Stimulated activated naive B cell treated with anti-CD40 and anti-IgM and Interleukin-4, amounts not matched to agents 10 μg/mL and 1 μg/mL and 100 μg/mL, for 72 hours (primary cell): ENCODE measurements at regions not wholly inside any gene's neighbourhood (a gene's known extent, or its start where the extent isn't known, plus 50 kb on each side); places are given as distances from the start of the nearest gene placed in this dataset.

Experiments
- ATAC-seq, 2 donors: fragments of 150-1000 bp; cut with Tn5 transposase; replicated peaks; 2 replicates each; pipeline ENCODE4 v1.10.0; 2021; ENCODE audit warnings: moderate library complexity in 1 of 2
- DNase-seq: peaks from one replicate; pipeline ENCODE4 v3.0.0; 2021
- H3K27ac Mint-ChIP-seq: one replicate; pipeline ENCODE4 v1.8.0; 2022; ENCODE audit warnings: mild to moderate bottlenecking, mixed read lengths
- H3K27me3 Mint-ChIP-seq, 2 donors: one replicate each; pipeline ENCODE4 v1.8.0; 2022; ENCODE audit warnings: mixed read lengths in 2 of 2
- H3K36me3 Mint-ChIP-seq, 2 donors: one replicate each; pipeline ENCODE4 v1.8.0; 2022; ENCODE audit warnings: mixed read lengths in 2 of 2, mild to moderate bottlenecking in 1 of 2
- H3K4me1 Mint-ChIP-seq, 2 donors: one replicate each; pipeline ENCODE4 v1.8.0; 2022; ENCODE audit warnings: mixed read lengths in 2 of 2, mild to moderate bottlenecking in 1 of 2
- H3K4me3 Mint-ChIP-seq, 2 donors: one replicate each; pipeline ENCODE4 v1.8.0; 2022; ENCODE audit warnings: mild to moderate bottlenecking in 2 of 2, mixed read lengths in 2 of 2, moderate library complexity in 1 of 2
- H3K9me3 Mint-ChIP-seq, 2 donors: one replicate each; pipeline ENCODE4 v1.8.0; 2022; ENCODE audit warnings: mixed read lengths in 2 of 2, mild to moderate bottlenecking in 1 of 2

DNA sequence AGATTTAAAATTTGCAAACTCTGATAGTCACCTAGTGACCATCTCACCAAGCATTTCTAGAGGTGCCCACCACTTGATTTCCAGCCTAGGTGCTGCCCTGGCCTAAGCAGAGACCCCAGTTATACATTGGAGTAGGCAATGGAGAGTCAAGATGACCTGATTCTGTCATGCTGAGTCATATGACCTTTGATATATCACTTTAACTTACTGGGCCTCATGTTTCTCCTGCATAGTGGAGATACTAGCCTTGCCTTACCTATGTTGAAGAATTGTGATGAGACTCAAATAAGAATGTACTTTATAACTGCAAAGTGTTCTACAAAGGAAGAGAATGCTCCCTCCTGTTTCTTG, 75.5 kb upstream of the XCR1 start:
- peaks cover 0 to 4% of the 10 kb centered on the region in 2 donors for H3K9me3 Mint-ChIP-seq
- H3K27me3 Mint-ChIP-seq: no peaks in the 10 kb centered on the region
- DNase-seq (no peak), ATAC-seq (no peak)
- no peak overlapping the region for H3K27ac Mint-ChIP-seq
- H3K4me1 Mint-ChIP-seq: peaks cover 27 to 42% of the 10 kb centered on the region in 2 donors
- H3K4me3 Mint-ChIP-seq: no peak overlapping the region
- H3K36me3 Mint-ChIP-seq: peaks cover 0 to 2% of the 10 kb centered on the region in 2 donors

DNA sequence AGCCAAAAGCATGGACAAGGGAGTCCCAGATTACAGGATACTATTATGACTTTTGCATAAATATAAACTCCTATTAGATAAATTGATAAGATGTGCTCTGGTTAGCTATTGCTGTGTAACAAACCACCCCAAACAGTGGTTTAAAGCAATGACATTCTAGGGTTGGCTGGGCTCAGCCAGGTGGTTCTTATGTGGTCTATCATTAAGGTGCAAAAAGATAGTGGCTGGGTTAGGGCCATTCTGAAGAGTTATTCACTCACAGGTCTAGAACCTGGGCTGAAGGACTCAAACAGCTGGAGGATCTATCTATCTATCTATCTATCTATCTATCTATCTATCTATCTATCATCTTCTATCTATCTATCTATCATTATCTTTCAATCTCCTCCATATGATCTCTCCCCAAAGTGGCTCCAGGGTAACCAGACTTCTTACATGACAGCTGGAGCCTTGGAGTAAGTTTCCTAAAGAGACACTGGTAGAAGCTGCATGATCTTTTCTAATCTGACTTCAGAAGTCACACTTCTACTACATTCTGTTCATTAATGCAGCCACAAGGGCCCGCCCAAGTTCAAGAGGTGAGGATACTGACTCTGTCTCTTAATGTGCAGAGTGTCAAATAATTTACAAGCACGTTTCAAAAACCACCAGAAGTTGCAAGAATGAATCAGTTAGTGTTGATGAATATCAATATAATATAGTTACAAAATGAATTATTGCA, 74.9 kb upstream of the XCR1 start:
- H3K9me3 Mint-ChIP-seq: peaks cover 0 to 4% of the 10 kb centered on the region in 2 donors
- no peak overlapping the region for H3K27ac Mint-ChIP-seq
- peaks cover 27 to 48% of the 10 kb centered on the region in 2 donors for H3K4me1 Mint-ChIP-seq
- no peak overlapping the region for H3K4me3 Mint-ChIP-seq
- no peaks in the 10 kb centered on the region for H3K27me3 Mint-ChIP-seq
- DNase-seq: no peak
- peaks cover 0 to 2% of the 10 kb centered on the region in 2 donors for H3K36me3 Mint-ChIP-seq
- ATAC-seq: no peak

DNA sequence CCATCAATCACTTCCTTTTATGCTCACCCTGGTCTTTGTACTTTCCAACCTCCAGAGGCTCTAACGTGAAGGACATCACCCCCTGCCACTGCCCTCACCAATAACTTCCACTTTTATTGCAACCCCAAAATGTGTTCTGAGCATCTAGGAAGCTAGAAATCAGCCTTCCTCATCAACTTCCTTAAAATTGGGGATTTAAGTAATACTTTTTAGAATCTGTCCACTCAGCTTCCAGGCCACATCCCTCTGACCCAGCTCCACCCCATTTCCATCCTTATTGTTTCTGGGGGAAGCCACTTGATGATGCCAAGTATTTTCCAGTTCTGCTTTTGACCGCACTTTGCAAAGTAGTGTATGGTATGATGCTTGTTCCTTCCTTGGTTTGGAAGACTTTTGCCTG, 73.5 kb upstream of the XCR1 start:
- Mint-ChIP-seq H3K27me3 (no peaks in the 10 kb centered on the region), H3K9me3 (peaks cover 0 to 4% of the 10 kb centered on the region in 2 donors), H3K4me1 (peaks cover 38 to 62% of the 10 kb centered on the region in 2 donors), H3K4me3 (no peak overlapping the region), H3K36me3 (peaks cover 0 to 2% of the 10 kb centered on the region in 2 donors), H3K27ac (no peak overlapping the region)
- ATAC-seq (no peak), DNase-seq (no peak)

DNA sequence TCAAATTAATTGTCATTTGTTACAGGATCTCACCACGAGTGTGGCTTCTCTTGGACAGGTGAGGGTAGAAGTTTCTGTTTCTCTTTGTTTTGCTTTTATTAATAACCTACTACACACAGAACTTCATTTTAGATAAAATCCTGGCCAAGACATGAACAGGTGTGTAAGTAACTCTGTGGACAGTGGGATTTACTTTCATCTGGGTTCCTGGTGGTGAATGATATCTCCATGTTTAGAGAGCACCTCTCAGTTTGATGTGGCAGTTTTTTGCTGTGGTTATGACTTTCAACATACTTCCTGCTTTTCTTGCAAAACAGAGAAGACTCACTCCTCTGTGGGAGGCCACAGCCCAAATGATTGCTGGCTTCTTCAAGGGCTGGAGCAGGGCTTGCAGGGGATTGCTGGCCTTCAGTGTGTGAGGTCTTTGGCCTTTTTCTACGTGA, 71.1 kb upstream of the XCR1 start:
- Mint-ChIP-seq H3K9me3 (peaks cover 7 to 8% of the 10 kb centered on the region in 2 donors), H3K4me1 (peaks cover 48 to 69% of the 10 kb centered on the region in 2 donors), H3K36me3 (peaks cover 0 to 14% of the 10 kb centered on the region in 2 donors), H3K4me3 (peak overlapping the region; percentile 39 to 59), H3K27ac (peak overlapping the region; percentile 91), H3K27me3 (no peaks in the 10 kb centered on the region)
- DNase-seq (no peak), ATAC-seq (peak; percentile 70 to 72)

DNA sequence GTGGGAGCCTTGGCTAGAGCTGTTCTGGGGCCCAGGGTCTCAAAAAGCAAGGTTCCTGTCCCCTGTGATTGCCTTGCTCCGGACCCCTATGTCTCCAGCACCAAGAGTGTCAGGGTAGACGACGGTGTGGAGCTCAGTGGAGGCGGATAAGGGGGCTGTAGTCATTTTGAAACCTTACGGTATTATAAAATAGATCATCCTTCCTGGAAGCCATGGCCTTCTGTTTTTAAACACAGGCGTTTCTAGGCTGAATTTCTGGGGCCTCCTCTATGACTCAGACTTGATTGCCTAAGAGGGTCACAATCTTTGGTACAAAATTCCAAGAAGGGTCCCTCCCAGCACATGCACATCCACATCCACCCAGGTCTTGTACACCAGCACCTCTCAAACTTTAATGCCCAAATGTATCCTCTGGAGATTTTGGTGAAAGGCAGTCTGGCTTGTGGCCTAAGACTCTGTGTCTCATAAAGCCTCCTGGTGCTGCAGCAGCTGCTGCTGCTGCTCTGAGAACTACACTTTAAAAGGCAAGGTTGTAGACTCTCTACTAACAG, 70.5 kb upstream of the XCR1 start:
- peak overlapping the region; percentile 91 for H3K27ac Mint-ChIP-seq
- peaks cover 54 to 75% of the 10 kb centered on the region in 2 donors for H3K4me1 Mint-ChIP-seq
- peak; percentile 29 to 31 for ATAC-seq
- H3K9me3 Mint-ChIP-seq: peaks cover 7 to 9% of the 10 kb centered on the region in 2 donors
- peaks cover 0 to 15% of the 10 kb centered on the region in 2 donors for H3K36me3 Mint-ChIP-seq
- DNase-seq: no peak
- peak overlapping the region; percentile 44 to 59 for H3K4me3 Mint-ChIP-seq
- H3K27me3 Mint-ChIP-seq: no peaks in the 10 kb centered on the region

DNA sequence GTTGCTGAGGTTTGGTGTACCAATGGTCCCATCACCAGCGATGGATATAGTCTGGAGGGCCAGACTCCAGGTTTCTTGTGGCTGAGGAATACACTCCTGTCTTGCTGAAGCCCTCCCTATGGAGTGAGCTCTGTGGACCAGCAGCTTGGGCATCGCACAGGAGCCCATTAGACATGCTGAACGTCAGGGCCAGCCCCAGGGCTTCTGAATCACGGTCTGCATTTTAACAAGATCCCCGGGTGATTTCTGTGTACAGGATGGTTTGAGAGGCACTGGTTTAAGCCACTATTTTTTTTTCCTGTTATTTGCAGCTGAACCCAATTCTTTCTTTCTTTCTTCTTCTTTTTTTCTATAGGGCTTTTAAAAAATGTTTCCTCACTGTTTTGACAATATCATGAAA, 69.5 kb upstream of the XCR1 start:
- H3K4me1 Mint-ChIP-seq: peaks cover 62 to 85% of the 10 kb centered on the region in 2 donors
- no peaks in the 10 kb centered on the region for H3K27me3 Mint-ChIP-seq
- ATAC-seq: no peak
- no peak for DNase-seq
- H3K36me3 Mint-ChIP-seq: peaks cover 0 to 15% of the 10 kb centered on the region in 2 donors
- H3K9me3 Mint-ChIP-seq: peaks cover 5 to 9% of the 10 kb centered on the region in 2 donors
- peak overlapping the region; percentile 91 for H3K27ac Mint-ChIP-seq
- H3K4me3 Mint-ChIP-seq: peak overlapping the region in 1 of 2 donors; percentile 50

DNA sequence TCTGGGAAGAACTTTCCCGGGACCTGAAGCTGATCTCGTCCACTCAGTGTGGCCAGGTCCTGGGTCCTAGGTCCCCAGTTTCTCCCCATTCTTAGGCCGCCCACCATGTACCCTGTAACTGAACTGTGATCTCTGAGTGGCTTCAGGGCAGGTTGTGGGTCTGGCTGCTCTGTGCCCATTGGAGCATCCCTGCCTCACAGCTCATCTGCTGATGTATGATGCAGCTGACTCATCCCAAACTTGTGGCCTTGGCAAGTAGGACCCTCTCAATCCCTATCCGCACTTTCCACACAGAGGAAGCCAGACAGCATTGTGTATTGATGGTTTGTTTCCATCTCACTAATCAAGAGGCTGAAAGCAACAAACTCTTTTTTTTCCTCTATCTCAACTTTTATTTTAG, 69.1 kb upstream of the XCR1 start:
- ATAC-seq (no peak), DNase-seq (no peak)
- peaks cover 0 to 13% of the 10 kb centered on the region in 2 donors for H3K36me3 Mint-ChIP-seq
- peaks cover 66 to 87% of the 10 kb centered on the region in 2 donors for H3K4me1 Mint-ChIP-seq
- no peak overlapping the region for H3K27ac Mint-ChIP-seq
- no peaks in the 10 kb centered on the region for H3K27me3 Mint-ChIP-seq
- H3K9me3 Mint-ChIP-seq: peaks cover 3 to 9% of the 10 kb centered on the region in 2 donors
- H3K4me3 Mint-ChIP-seq: no peak overlapping the region

DNA sequence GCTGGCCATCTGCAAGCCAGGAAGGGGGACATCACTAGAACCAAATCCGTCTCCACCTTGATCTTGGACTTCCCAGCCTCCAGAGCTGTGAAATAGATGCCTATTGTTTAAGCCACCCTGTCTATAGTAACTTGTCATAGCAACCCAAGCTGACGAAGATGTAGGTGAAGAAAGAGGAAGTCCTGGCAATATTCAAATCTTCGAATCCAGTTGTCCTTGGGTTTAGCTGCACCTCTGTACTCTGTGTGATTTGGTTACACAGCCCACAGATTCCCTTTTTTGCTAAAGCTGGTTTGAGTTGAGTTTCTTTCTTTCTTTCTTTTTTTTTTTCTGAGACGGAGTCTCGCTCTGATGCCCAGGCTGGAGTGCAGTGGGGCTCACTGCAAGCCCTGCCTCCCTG, 68.0 kb upstream of the XCR1 start:
- Mint-ChIP-seq H3K27ac (peak overlapping the region; percentile 71), H3K4me1 (peaks cover 68 to 92% of the 10 kb centered on the region in 2 donors), H3K4me3 (peak overlapping the region in 1 of 2 donors; percentile 18), H3K36me3 (peaks cover 0 to 13% of the 10 kb centered on the region in 2 donors), H3K9me3 (peaks cover 3 to 9% of the 10 kb centered on the region in 2 donors), H3K27me3 (no peaks in the 10 kb centered on the region)
- ATAC-seq: peak; percentile 85
- DNase-seq: peak; percentile 65

DNA sequence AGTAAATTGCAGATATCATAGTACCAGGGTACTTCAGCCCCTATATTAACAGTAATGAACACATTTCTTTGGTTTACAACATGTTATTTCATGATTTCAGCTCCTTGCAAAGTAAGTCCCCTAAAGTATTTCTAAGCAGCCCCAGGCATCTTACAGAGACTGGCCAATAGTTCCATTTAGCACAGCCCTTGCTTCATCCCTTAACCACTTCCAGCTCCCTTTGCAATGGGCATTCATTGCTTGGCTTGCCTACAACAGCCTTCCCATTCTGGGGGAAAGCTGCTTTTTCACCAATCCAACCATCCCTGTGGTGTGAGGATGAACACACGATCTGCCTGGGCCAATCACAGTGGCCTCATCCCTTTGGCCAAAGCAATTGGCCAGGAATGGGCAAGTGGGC, 67.2 kb upstream of the XCR1 start:
- Mint-ChIP-seq H3K9me3 (peaks cover 3 to 9% of the 10 kb centered on the region in 2 donors), H3K4me3 (no peak overlapping the region), H3K27me3 (no peaks in the 10 kb centered on the region), H3K4me1 (peaks cover 72 to 98% of the 10 kb centered on the region in 2 donors), H3K27ac (peak overlapping the region; percentile 71), H3K36me3 (peaks cover 0 to 13% of the 10 kb centered on the region in 2 donors)
- ATAC-seq (no peak), DNase-seq (no peak)

DNA sequence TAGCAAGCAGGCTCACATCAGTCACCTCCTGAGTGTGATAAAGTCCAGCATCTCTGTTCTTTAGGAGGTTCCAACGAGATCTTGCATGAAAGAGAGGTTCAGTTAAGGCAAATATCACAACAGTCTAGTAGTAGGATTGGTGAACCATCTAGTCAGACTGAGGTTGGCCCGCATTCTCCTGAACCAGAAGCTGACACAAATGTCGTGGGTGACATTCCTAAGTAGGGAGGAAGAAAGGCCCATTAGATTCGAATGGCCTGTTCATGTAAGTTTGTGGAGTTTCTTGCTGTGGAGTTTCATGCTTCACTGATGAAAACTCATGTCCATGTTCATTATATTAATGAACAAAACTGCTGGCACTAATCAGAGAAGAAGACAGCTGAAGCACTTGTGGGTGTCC, 66.7 kb upstream of the XCR1 start:
- H3K27ac Mint-ChIP-seq: no peak overlapping the region
- peaks cover 74 to 99% of the 10 kb centered on the region in 2 donors for H3K4me1 Mint-ChIP-seq
- peaks cover 3 to 9% of the 10 kb centered on the region in 2 donors for H3K9me3 Mint-ChIP-seq
- ATAC-seq (no peak), DNase-seq (no peak)
- no peak overlapping the region for H3K4me3 Mint-ChIP-seq
- H3K36me3 Mint-ChIP-seq: peaks cover 0 to 13% of the 10 kb centered on the region in 2 donors
- no peaks in the 10 kb centered on the region for H3K27me3 Mint-ChIP-seq

DNA sequence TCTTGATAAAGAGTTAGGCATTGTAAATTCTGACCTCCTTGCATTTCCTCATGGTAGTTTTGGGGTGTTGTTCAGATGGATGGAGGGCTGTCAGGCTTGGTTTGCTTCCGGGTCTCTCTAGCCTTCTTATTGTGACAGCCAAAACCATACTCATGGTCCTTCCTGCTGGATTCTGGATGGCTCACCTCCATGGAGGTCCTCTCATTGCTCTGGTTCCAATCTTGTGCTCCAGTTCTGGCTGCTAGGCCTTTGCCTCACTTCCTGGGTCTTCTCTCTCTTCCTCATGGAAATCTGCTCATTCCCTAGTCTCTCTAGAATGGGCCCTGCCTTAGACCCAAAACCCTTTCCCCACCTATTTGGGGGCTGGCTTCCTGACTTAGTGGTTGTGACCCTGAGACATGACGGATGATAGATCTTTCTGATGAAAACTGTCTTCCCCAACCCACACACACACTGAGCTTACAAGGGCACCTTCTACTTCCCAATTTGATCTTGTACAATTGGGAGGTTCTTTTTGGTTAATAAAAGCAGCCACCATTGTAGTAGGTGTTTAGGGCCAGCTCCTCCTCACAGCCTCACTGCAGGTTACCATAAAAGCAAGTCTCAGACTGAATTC, 66.2 kb upstream of the XCR1 start:
- peaks cover 0 to 13% of the 10 kb centered on the region in 2 donors for H3K36me3 Mint-ChIP-seq
- H3K4me3 Mint-ChIP-seq: peak overlapping the region in 1 of 2 donors; percentile 26
- DNase-seq: no peak
- peaks cover 3 to 9% of the 10 kb centered on the region in 2 donors for H3K9me3 Mint-ChIP-seq
- peak overlapping the region; percentile 59 for H3K27ac Mint-ChIP-seq
- no peaks in the 10 kb centered on the region for H3K27me3 Mint-ChIP-seq
- ATAC-seq: no peak
- peaks cover 71 to 96% of the 10 kb centered on the region in 2 donors for H3K4me1 Mint-ChIP-seq

DNA sequence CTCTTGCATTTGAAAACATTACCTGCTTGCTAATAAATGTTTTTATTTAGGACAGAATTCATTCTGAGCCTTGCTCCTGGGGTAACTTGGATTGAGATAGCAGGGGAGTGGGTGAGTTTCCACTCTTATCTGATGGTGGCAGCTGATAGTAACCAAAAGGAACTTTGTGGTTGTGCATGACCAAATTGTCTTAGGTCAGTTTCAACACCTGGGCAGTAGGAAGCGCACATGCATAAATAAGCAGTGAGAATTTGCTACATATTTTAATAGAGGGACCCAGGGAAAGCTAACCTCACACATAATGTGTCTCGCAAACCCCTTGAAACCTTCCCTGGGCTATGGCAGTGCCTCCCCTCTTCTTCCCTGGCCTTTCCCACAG, 65.4 kb upstream of the XCR1 start:
- Mint-ChIP-seq H3K9me3 (peaks cover 3 to 9% of the 10 kb centered on the region in 2 donors), H3K4me3 (no peak overlapping the region), H3K4me1 (peaks cover 66 to 89% of the 10 kb centered on the region in 2 donors), H3K27me3 (no peaks in the 10 kb centered on the region), H3K36me3 (peaks cover 0 to 13% of the 10 kb centered on the region in 2 donors), H3K27ac (no peak overlapping the region)
- peak; percentile 12 to 28 for ATAC-seq
- DNase-seq: no peak

DNA sequence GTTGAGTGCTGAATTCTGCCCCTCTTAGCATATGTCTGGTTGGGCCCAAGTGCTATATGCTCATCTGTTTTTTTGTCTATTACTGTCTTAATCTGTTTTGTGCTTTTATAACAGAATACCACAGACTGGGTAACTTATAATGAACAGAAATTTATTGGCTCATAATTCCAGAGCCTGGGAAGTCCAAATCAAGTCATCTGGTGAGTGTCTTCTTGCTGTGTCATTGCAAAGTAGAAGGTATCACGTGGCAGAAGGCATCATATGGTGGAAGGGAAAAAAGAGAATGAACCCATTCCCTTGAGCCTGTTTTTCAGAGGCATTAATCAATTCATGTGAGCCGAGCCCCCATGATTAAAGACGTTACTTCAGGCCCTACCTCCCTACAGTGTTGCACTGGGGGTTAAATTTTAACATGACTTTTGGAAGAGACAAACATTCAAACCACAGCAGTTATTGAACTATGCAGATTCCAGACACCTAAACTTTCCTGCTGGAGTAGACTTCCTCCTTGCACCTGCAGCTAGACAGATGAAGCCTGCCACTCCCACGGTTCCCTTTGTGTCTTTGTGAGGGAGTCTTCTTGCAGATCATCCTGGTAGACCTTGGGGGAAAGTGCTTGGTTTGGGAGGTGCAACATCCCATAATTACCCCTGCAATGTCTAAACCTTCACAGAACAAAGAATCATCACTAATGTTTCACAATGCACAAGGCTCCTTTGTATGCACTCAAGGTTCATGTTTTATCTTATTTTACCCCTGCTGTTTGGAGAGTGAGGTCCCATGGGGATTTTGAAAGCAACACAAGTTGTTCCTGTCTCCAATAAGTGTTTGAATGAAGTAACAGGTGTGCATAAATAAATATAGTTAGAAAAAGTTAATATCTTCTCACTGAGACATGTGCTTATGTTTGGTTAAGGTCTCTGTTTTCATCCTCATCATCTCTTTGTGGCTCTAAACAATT, 64.7 kb upstream of the XCR1 start:
- peaks cover 64 to 82% of the 10 kb centered on the region in 2 donors for H3K4me1 Mint-ChIP-seq
- no peak overlapping the region for H3K4me3 Mint-ChIP-seq
- peaks cover 0 to 13% of the 10 kb centered on the region in 2 donors for H3K36me3 Mint-ChIP-seq
- peak overlapping the region; percentile 7 for H3K27ac Mint-ChIP-seq
- H3K9me3 Mint-ChIP-seq: peaks cover 3 to 9% of the 10 kb centered on the region in 2 donors
- ATAC-seq (no peak), DNase-seq (no peak)
- H3K27me3 Mint-ChIP-seq: no peaks in the 10 kb centered on the region

DNA sequence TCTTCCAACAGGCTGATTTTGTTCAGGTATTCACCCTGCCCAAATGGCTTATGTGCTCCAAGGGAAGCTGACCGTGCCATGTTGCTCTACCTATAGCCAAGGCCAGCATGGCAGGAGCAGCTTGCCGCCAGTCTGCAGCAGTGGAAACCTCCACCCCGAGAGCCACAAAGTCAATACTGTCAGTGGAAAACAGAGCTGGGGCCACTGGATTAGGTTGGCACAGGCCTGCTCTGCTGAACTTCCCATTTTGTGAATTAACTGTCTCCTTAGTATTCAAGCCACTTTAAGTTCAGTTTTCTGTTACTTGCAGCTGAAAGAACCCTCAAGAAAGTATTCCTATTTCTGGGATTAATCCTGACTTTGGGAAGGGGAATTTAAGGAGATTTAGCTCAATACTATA, 63.8 kb upstream of the XCR1 start:
- DNase-seq (no peak), ATAC-seq (no peak)
- peaks cover 0 to 13% of the 10 kb centered on the region in 2 donors for H3K36me3 Mint-ChIP-seq
- no peaks in the 10 kb centered on the region for H3K27me3 Mint-ChIP-seq
- H3K27ac Mint-ChIP-seq: no peak overlapping the region
- peaks cover 3 to 9% of the 10 kb centered on the region in 2 donors for H3K9me3 Mint-ChIP-seq
- no peak overlapping the region for H3K4me3 Mint-ChIP-seq
- H3K4me1 Mint-ChIP-seq: peaks cover 57 to 72% of the 10 kb centered on the region in 2 donors
